Stimulated activated CD8-positive, alpha-beta memory T cell treated with anti-CD3 and anti-CD28 coated beads, Interleukin-12 subunit alpha, Interleukin-12 subunit beta, amount 100 ng/mL, for 4 hours (primary cell): ENCODE measurements at regions not wholly inside any gene's neighbourhood (a gene's known extent, or its start where the extent isn't known, plus 50 kb on each side); places are given as distances from the start of the nearest gene placed in this dataset.

Source experiments
- DNase-seq: peaks from one replicate; pipeline ENCODE4 v3.0.0-alpha.2; 2020; ENCODE audit warnings: low read depth

- no peak for DNase-seq
Observed at GRCh38 chr14:65320661-65321308, 91.7 kb upstream of the FUT8 start.

- no peak for DNase-seq
Observed at GRCh38 chr14:65321370-65321875, 91.1 kb upstream of the FUT8 start.

- DNase-seq: no peak
Observed at GRCh38 chr14:65329481-65329880, 83.0 kb upstream of the FUT8 start.

- DNase-seq: no peak
Observed at GRCh38 chr14:65329911-65330310, 82.6 kb upstream of the FUT8 start.

- DNase-seq: no peak
Observed at GRCh38 chr14:65330416-65330815, 82.1 kb upstream of the FUT8 start.

- no peak for DNase-seq
Observed at GRCh38 chr14:65331652-65332051, 80.9 kb upstream of the FUT8 start.

GRCh38 chr14:65332141-65332871 is 80.2 kb upstream of the FUT8 start:
- DNase-seq: no peak

- no peak for DNase-seq
Observed at GRCh38 chr14:65333943-65334687, 78.4 kb upstream of the FUT8 start.

- no peak for DNase-seq
Observed at GRCh38 chr14:65334765-65335410, 77.6 kb upstream of the FUT8 start.

GRCh38 chr14:65335411-65335947 is 77.1 kb upstream of the FUT8 start:
- DNase-seq: no peak

- DNase-seq: no peak
Observed at GRCh38 chr14:65336191-65336591, 76.3 kb upstream of the FUT8 start.

GRCh38 chr14:65339866-65340265 is 72.7 kb upstream of the FUT8 start:
- no peak for DNase-seq

GRCh38 chr14:65344011-65344410 is 68.5 kb upstream of the FUT8 start:
- DNase-seq: no peak

- no peak for DNase-seq
Observed at GRCh38 chr14:65345266-65345665, 67.3 kb upstream of the FUT8 start.

- DNase-seq: no peak
Observed at GRCh38 chr14:65346474-65346873, 66.1 kb upstream of the FUT8 start.

- no peak for DNase-seq
Observed at GRCh38 chr14:65346895-65347294, 65.6 kb upstream of the FUT8 start.

GRCh38 chr14:65348137-65348536 is 64.4 kb upstream of the FUT8 start:
- DNase-seq: no peak

GRCh38 chr14:65349100-65349499 is 63.4 kb upstream of the FUT8 start:
- no peak for DNase-seq

- DNase-seq: no peak
Observed at GRCh38 chr14:65351493-65352194, 60.9 kb upstream of the FUT8 start.

- DNase-seq: no peak
Observed at GRCh38 chr14:65352964-65353530, 59.5 kb upstream of the FUT8 start.

GRCh38 chr14:65354131-65354530 is 58.4 kb upstream of the FUT8 start:
- DNase-seq: no peak
